Skeletal muscle cell (primary cell): ENCODE measurements at regions not wholly inside any gene's neighbourhood (a gene's known extent, or its start where the extent isn't known, plus 50 kb on each side); places are given as distances from the start of the nearest gene placed in this dataset.

Source experiments
- DNase-seq: peaks from one replicate; pipeline ENCODE4 v3.0.0-alpha.2; 2010; ENCODE audit warnings: low read depth
- H3K4me3 ChIP-seq: 2 replicates; pipeline ENCODE4 v1.5.1; 2011; ENCODE audit warnings: low read depth, mild to moderate bottlenecking, control low read depth, low read length, moderate library complexity

GRCh38 chr5:20445326-20445860 is 457.4 kb upstream of the CDH18 start:
- no peak overlapping the region for H3K4me3 ChIP-seq
- DNase-seq = no peak

GRCh38 chr5:20434786-20435185 is 446.8 kb upstream of the CDH18 start:
- DNase-seq = no peak
- H3K4me3 ChIP-seq = no peak overlapping the region

- no peak for DNase-seq
- H3K4me3 ChIP-seq = no peak overlapping the region
These were observed 433.1 kb upstream of the CDH18 start for GRCh38 chr5:20420991-20421595.
